Endothelial cell of umbilical vein (primary cell): ENCODE measurements at regions not wholly inside any gene's neighbourhood (a gene's known extent, or its start where the extent isn't known, plus 50 kb on each side); places are given as distances from the start of the nearest gene placed in this dataset.

Source experiments
- BruUV-seq: library from RNA; stranded (reverse); fragments of 400-500 nt; replicated peaks from 2 replicates; lab custom pipeline; 2021; lab: Mats Ljungman, UMichigan
- CTCF ChIA-PET: fragments of 300-600, 350-600 bp; sonication (Branson Sonifier 250); formaldehyde crosslinking; loops from one replicate; lab custom pipeline; 2021; ENCODE audit warnings: antibody characterized with exemption, inconsistent platforms; lab: Charles Lee
- POLR2A ChIA-PET: fragments of 300-600, 350-600 bp; sonication (Branson Sonifier 250); formaldehyde crosslinking; loops from one replicate; lab custom pipeline; 2021; ENCODE audit warnings: antibody characterized with exemption, inconsistent platforms; lab: Charles Lee
- DNase-seq: peaks from one replicate; pipeline ENCODE4 v3.0.0-alpha.2; 2011; ENCODE audit warnings: low read depth, low spot score
- FAIRE-seq: peaks from 2 replicates; lab custom pipeline; 2011; peaks lifted over from hg19 to GRCh38; lab: Jason Lieb, UNC
- H2AFZ ChIP-seq: 2 replicates; pipeline ENCODE4 v1.6.0; 2012; ENCODE audit warnings: low read depth, low read length, control low read depth, inconsistent platforms
- H3K27ac ChIP-seq: 2 replicates; pipeline ENCODE4 v1.5.1; 2011; ENCODE audit warnings: low read depth, mild to moderate bottlenecking, control low read depth, low read length, moderate library complexity; ENCODE audit not compliant: insufficient read depth
- H3K27me3 ChIP-seq, 2 experiments: 2 replicates each; pipeline versions ENCODE4 v1.6.0 to v1.6.1; 2011; ENCODE audit warnings: low read length in 2 of 2, mixed read lengths in 1 of 2; ENCODE audit not compliant: control insufficient read depth in 2 of 2, insufficient read depth in 2 of 2
- H3K36me3 ChIP-seq, 2 experiments: 2 replicates in 1 of 2; 3 replicates in 1 of 2; pipeline ENCODE4 v1.5.1; 2011; ENCODE audit warnings: low read length in 2 of 2, mild to moderate bottlenecking in 1 of 2, moderate library complexity in 1 of 2; ENCODE audit not compliant: control insufficient read depth in 2 of 2, insufficient read depth in 2 of 2; ENCODE audit errors: extremely low read depth in 1 of 2
- H3K4me1 ChIP-seq: 3 replicates; pipeline ENCODE4 v1.5.1; 2011; ENCODE audit warnings: mild to moderate bottlenecking, low read length; ENCODE audit not compliant: control insufficient read depth, insufficient read depth; ENCODE audit errors: extremely low read depth
- H3K4me2 ChIP-seq: 2 replicates; pipeline ENCODE4 v1.6.1; 2011; ENCODE audit warnings: low read length, control low read depth, mixed read lengths; ENCODE audit not compliant: insufficient read depth
- H3K4me3 ChIP-seq, 3 experiments: fragments of 200-600 bp in 1 of 3; sonication (generic), shearing (Covaris generic) in 1 of 3; replicated peaks in 1 of 3; 2 replicates each; pipeline ENCODE4 v1.5.1; 2011 to 2016; ENCODE audit warnings: control low read depth in 3 of 3, low read length in 3 of 3, mild to moderate bottlenecking in 2 of 3, inconsistent platforms in 1 of 3, low read depth in 1 of 3, moderate library complexity in 1 of 3; ENCODE audit not compliant: insufficient read depth in 1 of 3
- H3K79me2 ChIP-seq: 2 replicates; pipeline ENCODE4 v1.6.0; 2012; ENCODE audit warnings: low read length, inconsistent platforms; ENCODE audit not compliant: control insufficient read depth, insufficient read depth
- H3K9ac ChIP-seq: replicated peaks from 2 replicates; pipeline ENCODE3; 2011; ENCODE audit warnings: low read length, control low read depth; ENCODE audit not compliant: insufficient read depth; ENCODE audit errors: extremely low read depth
- H3K9me1 ChIP-seq: replicated peaks from 3 replicates; pipeline ENCODE4 v1.6.0; 2011; ENCODE audit warnings: mild to moderate bottlenecking, low read length; ENCODE audit not compliant: control insufficient read depth, insufficient read depth; ENCODE audit errors: extremely low read depth
- H3K9me3 ChIP-seq: replicated peaks from 2 replicates; pipeline ENCODE4 v1.5.1; 2012; ENCODE audit warnings: low read length, inconsistent platforms; ENCODE audit not compliant: control insufficient read depth, insufficient read depth
- H4K20me1 ChIP-seq: replicated peaks from 2 replicates; pipeline ENCODE3; 2011; ENCODE audit warnings: mild to moderate bottlenecking, low read length; ENCODE audit not compliant: control insufficient read depth, insufficient read depth; ENCODE audit errors: extremely low read depth
- EZH2 ChIP-seq: IDR thresholded peaks from 2 replicates; pipeline ENCODE4 v1.6.1; 2012; ENCODE audit warnings: borderline replicate concordance, low read depth, mild to moderate bottlenecking, moderate library complexity, low read length, inconsistent platforms; ENCODE audit not compliant: severe bottlenecking
- FOS ChIP-seq: IDR thresholded peaks from 2 replicates; pipeline ENCODE4 v1.6.1; 2011; ENCODE audit warnings: mild to moderate bottlenecking, low read length, moderate library complexity, borderline replicate concordance; ENCODE audit not compliant: insufficient read depth
- GATA2 ChIP-seq: IDR thresholded peaks from 2 replicates; pipeline ENCODE4 v1.7.0; 2011; ENCODE audit warnings: low read depth, mild to moderate bottlenecking, moderate library complexity, mixed read lengths, low read length; ENCODE audit not compliant: insufficient read length, insufficient read depth
- JUN ChIP-seq: IDR thresholded peaks from 2 replicates; pipeline ENCODE4 v1.6.1; 2011; ENCODE audit warnings: borderline replicate concordance, low read depth; ENCODE audit not compliant: insufficient read length, insufficient read depth
- MYC ChIP-seq: IDR thresholded peaks from one replicate; pipeline ENCODE4 v1.6.1; 2011; ENCODE audit warnings: mild to moderate bottlenecking, low read depth, low read length
- POLR2A ChIP-seq: IDR thresholded peaks from 2 replicates; pipeline ENCODE4 v1.6.1; 2012; ENCODE audit warnings: low read depth, mild to moderate bottlenecking, control low read depth, low read length
- POLR2AphosphoS5 ChIP-seq: IDR thresholded peaks from 2 replicates; pipeline ENCODE4 v1.6.1; 2012; ENCODE audit warnings: low read depth, mild to moderate bottlenecking, control low read depth, low read length, moderate library complexity; ENCODE audit not compliant: insufficient read depth
- dilution Hi-C: fragments of 300-500 bp; cut with MboI; formaldehyde crosslinking; loops from one replicate; pipeline ENCODE4 v1.15.0; 2019; ENCODE audit warnings: low sequenced_read_pairs; ENCODE audit not compliant: extremely low pct_ligation_motif_present
- intact Hi-C: fragments of 100-400 bp; cut with micrococcal nuclease; formaldehyde crosslinking; loops from one replicate; pipeline ENCODE4 v1.10.0; 2022
- TF ChIP-seq, protein P1 (sequence below), 2 donors: IDR thresholded peaks; 1 replicate in 1 of 2; 2 replicates in 1 of 2; pipeline ENCODE4 v1.5.1; 2011; ENCODE audit warnings: low read length in 2 of 2, mild to moderate bottlenecking in 2 of 2, moderate library complexity in 2 of 2, control low read depth in 1 of 2, inconsistent platforms in 1 of 2, low read depth in 1 of 2; ENCODE audit not compliant: insufficient read depth in 1 of 2; ENCODE audit errors: extremely low read depth in 1 of 2
- TF ChIP-seq, protein P2 (sequence below): IDR thresholded peaks from 2 replicates; pipeline ENCODE4 v1.6.1; 2011; ENCODE audit not compliant: insufficient read depth, insufficient read length

GRCh38 chr7:69517985-69518704 lies 80.1 kb upstream of the AUTS2 start:
- no peaks in the 10 kb centered on the region for H3K36me3 ChIP-seq
- DNase-seq (no peak), FAIRE-seq (no peak)
- no peak overlapping the region for H2AFZ ChIP-seq
- ChIA-PET POLR2A (no interaction called here), CTCF (no interaction called here)
- H3K4me2 ChIP-seq: no peak overlapping the region
- H3K9me3 ChIP-seq: no peaks in the 10 kb centered on the region
- intact Hi-C loops (no loop called here), dilution Hi-C loops (no loop called here)
- TF ChIP-seq MYC (no peak), POLR2A (no peak), EZH2 (no peak), POLR2AphosphoS5 (no peak), FOS (no peak), JUN (no peak), GATA2 (no peak)
- TF ChIP-seq, protein P1, sequence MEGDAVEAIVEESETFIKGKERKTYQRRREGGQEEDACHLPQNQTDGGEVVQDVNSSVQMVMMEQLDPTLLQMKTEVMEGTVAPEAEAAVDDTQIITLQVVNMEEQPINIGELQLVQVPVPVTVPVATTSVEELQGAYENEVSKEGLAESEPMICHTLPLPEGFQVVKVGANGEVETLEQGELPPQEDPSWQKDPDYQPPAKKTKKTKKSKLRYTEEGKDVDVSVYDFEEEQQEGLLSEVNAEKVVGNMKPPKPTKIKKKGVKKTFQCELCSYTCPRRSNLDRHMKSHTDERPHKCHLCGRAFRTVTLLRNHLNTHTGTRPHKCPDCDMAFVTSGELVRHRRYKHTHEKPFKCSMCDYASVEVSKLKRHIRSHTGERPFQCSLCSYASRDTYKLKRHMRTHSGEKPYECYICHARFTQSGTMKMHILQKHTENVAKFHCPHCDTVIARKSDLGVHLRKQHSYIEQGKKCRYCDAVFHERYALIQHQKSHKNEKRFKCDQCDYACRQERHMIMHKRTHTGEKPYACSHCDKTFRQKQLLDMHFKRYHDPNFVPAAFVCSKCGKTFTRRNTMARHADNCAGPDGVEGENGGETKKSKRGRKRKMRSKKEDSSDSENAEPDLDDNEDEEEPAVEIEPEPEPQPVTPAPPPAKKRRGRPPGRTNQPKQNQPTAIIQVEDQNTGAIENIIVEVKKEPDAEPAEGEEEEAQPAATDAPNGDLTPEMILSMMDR (IDR thresholded peaks at IDR 0.05; ENCODE audit: extremely low read depth in 1 of 2, insufficient read depth in 1 of 2, low read depth in 1 of 2, low read length in 2 of 2): no peak
- TF ChIP-seq, protein P2, sequence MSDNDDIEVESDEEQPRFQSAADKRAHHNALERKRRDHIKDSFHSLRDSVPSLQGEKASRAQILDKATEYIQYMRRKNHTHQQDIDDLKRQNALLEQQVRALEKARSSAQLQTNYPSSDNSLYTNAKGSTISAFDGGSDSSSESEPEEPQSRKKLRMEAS: no peak
- no peaks in the 10 kb centered on the region for H3K27me3 ChIP-seq
- no peak overlapping the region for H3K9ac ChIP-seq
- no peaks in the 10 kb centered on the region for H4K20me1 ChIP-seq
- H3K79me2 ChIP-seq: no peaks in the 10 kb centered on the region
- no TSS peak for BruUV-seq
- H3K4me1 ChIP-seq: no peaks in the 10 kb centered on the region
- no peaks in the 10 kb centered on the region for H3K9me1 ChIP-seq
- H3K27ac ChIP-seq: no peak overlapping the region
- H3K4me3 ChIP-seq: no peak overlapping the region
